ENCODE measurements at regions not wholly inside any gene's neighbourhood (a gene's known extent, or its start where the extent isn't known, plus 50 kb on each side); places are given as distances from the start of the nearest gene placed in this dataset.

- DNase-seq (ENCODE audit: low spot score in 2 of 2) = no peak
- WGBS, 2 donors = 96 to 98% methylated on average over 23 of the region's 23 CpGs
- intact Hi-C loops (cut with DNase I; ENCODE audit: low total_unique reads) = no loop called here
- TF ChIP-seq CTCF (IDR thresholded peaks at IDR 0.05) (no peak), POLR2A (IDR thresholded peaks at IDR 0.05) (no peak)
- H3K4me3 ChIP-seq (ENCODE audit: low read depth, poor library complexity, severe bottlenecking) = no peak overlapping the region
Observed at GRCh38 chr6:4549556-4550226, 226.5 kb upstream of the CDYL start.

GRCh38 chr6:4545893-4546292, 230.3 kb upstream of the CDYL start:
- H3K4me3 ChIP-seq (ENCODE audit: low read depth, poor library complexity, severe bottlenecking) = no peak overlapping the region
- TF ChIP-seq CTCF (IDR thresholded peaks at IDR 0.05) = no peak
- no peak for TF ChIP-seq POLR2A (IDR thresholded peaks at IDR 0.05)
- intact Hi-C loops (cut with DNase I; ENCODE audit: low total_unique reads) = no loop called here
- 51 to 71% methylated on average over 4 of the region's 4 CpGs for WGBS, 2 donors
- no peak for DNase-seq (ENCODE audit: low spot score in 2 of 2)

- no peak overlapping the region for H3K4me3 ChIP-seq (ENCODE audit: low read depth, poor library complexity, severe bottlenecking)
- TF ChIP-seq CTCF (IDR thresholded peaks at IDR 0.05) = no peak
- no peak for TF ChIP-seq POLR2A (IDR thresholded peaks at IDR 0.05)
- intact Hi-C loops (cut with DNase I; ENCODE audit: low total_unique reads) = no loop called here
- 68 to 76% methylated on average over 2 of the region's 2 CpGs for WGBS, 2 donors
- no peak for DNase-seq (ENCODE audit: low spot score in 2 of 2)
Observed at GRCh38 chr6:4543596-4543995, 232.6 kb upstream of the CDYL start.

GRCh38 chr6:4533576-4533975, 242.6 kb upstream of the CDYL start:
- intact Hi-C loops (cut with DNase I; ENCODE audit: low total_unique reads) = no loop called here
- no peak for TF ChIP-seq POLR2A (IDR thresholded peaks at IDR 0.05)
- no peak for TF ChIP-seq CTCF (IDR thresholded peaks at IDR 0.05)
- no peak overlapping the region for H3K4me3 ChIP-seq (ENCODE audit: low read depth, poor library complexity, severe bottlenecking)
- no peak for DNase-seq (ENCODE audit: low spot score in 2 of 2)
- 93 to 100% methylated on average over 1 of the region's 1 CpG for WGBS, 2 donors

- WGBS, 2 donors = 76 to 83% methylated on average over 1 of the region's 1 CpG
- no peak for TF ChIP-seq CTCF (IDR thresholded peaks at IDR 0.05)
- TF ChIP-seq POLR2A (IDR thresholded peaks at IDR 0.05) = no peak
- DNase-seq (ENCODE audit: low spot score in 2 of 2) = no peak
- H3K4me3 ChIP-seq (ENCODE audit: low read depth, poor library complexity, severe bottlenecking) = no peak overlapping the region
- intact Hi-C loops (cut with DNase I; ENCODE audit: low total_unique reads) = no loop called here
Observed at GRCh38 chr6:4531406-4531805, 244.8 kb upstream of the CDYL start.

GRCh38 chr6:4522453-4522852, 253.8 kb upstream of the CDYL start:
- no peak overlapping the region for H3K4me3 ChIP-seq (ENCODE audit: low read depth, poor library complexity, severe bottlenecking)
- intact Hi-C loops (cut with DNase I; ENCODE audit: low total_unique reads) = no loop called here
- no peak for DNase-seq (ENCODE audit: low spot score in 2 of 2)
- TF ChIP-seq CTCF (IDR thresholded peaks at IDR 0.05) (no peak), POLR2A (IDR thresholded peaks at IDR 0.05) (no peak)
- WGBS, 2 donors = 66 to 70% methylated on average over 7 of the region's 7 CpGs

Data from lower leg skin (tissue), 4 donors.